GM12875 (cell line): ENCODE measurements at regions not wholly inside any gene's neighbourhood (a gene's known extent, or its start where the extent isn't known, plus 50 kb on each side); places are given as distances from the start of the nearest gene placed in this dataset.

Experiments used
- H3K4me3 ChIP-seq: one replicate; pipeline ENCODE4 v1.5.1; 2011; ENCODE audit warnings: low read depth, low read length, control low read depth
- CTCF ChIP-seq: IDR thresholded peaks from 2 replicates; pipeline ENCODE4 v1.5.1; 2011; ENCODE audit warnings: low read depth, mild to moderate bottlenecking, control low read depth, inconsistent platforms, low read length, moderate library complexity, borderline replicate concordance; ENCODE audit not compliant: insufficient read depth

DNA sequence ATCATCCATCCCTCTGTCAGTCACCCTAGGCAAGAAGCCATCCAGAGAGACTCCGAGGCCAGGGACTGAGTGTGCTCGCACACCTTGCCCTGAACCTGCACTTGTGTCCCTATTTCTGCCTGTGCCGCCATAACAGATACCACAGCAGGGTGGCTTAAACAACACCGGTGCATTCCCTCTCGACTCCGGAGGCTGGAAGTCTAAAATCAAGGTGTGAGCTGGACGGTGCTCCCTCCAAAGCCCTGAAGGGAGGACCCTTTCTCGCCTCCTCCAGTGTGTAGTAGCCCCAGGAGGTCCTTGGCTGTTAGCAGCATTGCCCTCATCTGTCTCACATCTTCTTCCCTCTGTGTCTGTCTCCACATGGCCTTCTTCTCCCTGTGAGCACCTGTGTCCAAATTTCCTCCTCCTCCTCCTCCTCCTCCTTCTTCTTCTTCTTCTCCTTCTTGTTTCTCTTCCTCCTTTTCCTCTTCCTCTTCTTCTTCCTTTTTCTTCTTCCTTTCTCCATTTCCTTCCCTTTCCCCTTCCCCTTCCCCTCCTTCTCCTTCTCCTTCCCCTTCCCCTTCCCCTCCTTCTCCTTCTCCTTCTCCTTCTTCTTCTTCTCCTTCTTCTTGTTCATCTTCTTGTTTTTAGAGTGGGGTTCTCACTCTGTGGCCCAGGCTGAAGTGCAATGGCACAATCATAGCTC is 98.1 kb upstream of the ENPP6 start:
- H3K4me3 ChIP-seq: no peak overlapping the region

DNA sequence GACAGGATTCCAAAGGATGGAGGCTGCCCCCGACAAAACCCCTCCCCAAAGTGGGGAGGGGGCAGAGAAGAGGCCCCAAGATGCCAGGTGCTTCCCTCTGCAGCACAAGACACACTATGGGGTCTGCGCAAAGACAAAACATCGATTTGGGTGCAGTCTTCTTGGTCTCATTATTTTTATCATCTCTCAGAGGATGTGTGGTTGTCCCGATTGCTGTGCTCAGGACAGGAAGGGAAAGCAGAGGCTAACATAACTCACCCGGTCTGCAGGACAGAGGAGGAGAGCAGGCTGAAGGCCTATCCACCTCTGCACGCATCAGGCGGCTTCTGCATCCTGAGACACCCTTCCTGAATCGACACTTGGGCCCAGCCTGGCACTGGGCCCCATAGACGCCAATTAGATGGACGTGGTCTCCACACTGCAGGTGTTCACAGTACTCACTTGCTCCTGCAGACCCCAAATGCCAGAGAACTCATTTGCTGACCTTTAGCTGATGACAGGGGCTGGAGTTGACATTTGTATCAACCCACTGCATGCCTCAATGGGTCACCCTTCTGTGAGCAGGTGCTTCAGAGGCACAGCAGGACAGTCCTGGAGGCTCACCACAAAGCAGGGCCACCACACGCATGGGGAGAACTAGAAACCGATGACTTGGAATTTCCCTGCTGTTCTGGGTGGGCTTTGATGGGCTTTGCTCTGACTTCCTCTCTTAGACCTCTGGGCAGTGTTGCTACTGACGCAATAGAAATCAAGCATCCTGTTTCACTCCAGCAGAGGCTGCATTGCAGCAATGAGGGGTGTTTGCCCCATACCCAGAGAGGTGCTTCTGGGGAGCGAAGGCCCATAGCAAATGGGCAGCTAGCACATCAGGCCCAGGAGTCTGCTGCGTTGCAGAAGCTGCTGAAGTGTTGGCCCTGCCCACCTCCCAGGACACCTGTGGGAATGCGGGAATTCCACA is 96.3 kb upstream of the ENPP6 start:
- H3K4me3 ChIP-seq: peak overlapping the region; percentile 81
- no peak for TF ChIP-seq CTCF

More for the DNA sequence above, 98.1 kb upstream of the ENPP6 start:
- TF ChIP-seq CTCF: no peak

- no peak for TF ChIP-seq CTCF
- H3K4me3 ChIP-seq: peak overlapping the region; percentile 81
Observed at GRCh38 chr4:184313058-184313581, 95.4 kb upstream of the ENPP6 start.

DNA sequence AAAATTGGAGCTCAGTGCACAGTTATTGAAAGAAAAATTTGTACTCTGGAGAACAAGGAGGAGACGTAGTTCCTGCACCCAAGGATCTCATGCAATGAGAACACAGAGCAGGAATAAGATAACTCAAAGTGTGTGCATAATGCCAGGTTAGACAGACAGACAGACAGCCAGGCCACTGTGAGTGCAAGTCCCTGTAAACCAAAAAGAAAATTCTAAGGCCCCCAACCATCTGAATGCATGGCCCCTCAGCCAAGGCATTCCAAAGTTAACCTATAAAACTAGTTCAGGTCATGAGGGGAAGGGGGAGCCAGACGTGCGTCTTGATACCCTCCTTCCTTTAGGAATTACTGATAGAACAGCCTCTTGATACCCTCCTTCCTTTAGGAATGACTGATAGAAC is 94.5 kb upstream of the ENPP6 start:
- H3K4me3 ChIP-seq: peak overlapping the region; percentile 81

DNA sequence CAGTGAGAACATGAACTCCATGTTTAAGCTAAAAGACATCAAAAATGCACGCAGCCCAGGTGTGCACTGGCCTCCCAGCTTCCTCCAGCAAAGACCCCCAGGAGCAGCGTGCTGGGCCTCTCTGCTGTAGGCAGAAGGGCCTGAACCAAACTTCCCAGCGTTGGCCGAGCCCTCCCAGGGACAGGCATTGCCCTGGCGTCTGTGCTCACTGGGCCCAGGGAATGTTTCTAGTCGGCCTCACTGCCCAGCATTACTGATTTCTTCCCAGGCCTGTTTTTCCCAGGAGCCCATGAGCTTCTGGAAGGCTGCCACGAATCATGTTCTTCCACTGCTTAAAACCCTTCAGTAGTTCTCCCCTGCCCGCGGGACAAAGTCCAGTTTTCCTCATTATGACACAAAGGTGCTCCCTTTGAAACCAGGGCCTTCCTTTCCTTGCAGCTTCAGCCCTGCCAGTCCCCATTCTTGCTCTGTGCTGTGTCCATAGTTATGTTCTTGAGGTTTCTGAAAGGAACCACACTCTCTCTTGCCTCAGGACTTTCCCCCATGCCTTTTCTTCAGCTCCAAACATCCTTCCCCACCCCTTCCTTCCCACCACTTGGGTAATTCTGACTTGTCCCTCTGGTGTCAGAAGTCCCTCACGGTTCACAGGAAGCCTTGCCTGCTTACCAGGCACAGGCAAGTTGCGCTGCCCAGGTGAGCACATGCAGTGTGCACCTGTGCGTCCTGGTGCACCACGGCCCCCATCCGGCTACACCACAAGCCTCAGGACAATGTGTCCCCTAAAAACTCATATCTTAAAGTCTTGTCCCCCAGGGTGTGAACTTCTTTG is 93.4 kb upstream of the ENPP6 start:
- no peak for TF ChIP-seq CTCF

More for the DNA sequence above, 94.5 kb upstream of the ENPP6 start:
- TF ChIP-seq CTCF: no peak

GRCh38 chr4:184310171-184310567 is 92.5 kb upstream of the ENPP6 start:
- TF ChIP-seq CTCF: peak; percentile 56; the same call in 1 of the 2 replicates
- H3K4me3 ChIP-seq: no peak overlapping the region

More for the DNA sequence above, 93.4 kb upstream of the ENPP6 start:
- H3K4me3 ChIP-seq: peak overlapping the region; percentile 81
